Neuronal stem cell (in vitro differentiated cells): ENCODE measurements at regions not wholly inside any gene's neighbourhood (a gene's known extent, or its start where the extent isn't known, plus 50 kb on each side); places are given as distances from the start of the nearest gene placed in this dataset.
"Not testable (repeated sequence)": the region's sequence is repeated elsewhere in the genome, so short reads cannot be mapped to it uniquely, and the experiment has no call there.

ENCODE experiments used
- DNase-seq: peaks from one replicate; pipeline ENCODE4 v3.0.0-alpha.2; 2013; ENCODE audit warnings: low spot score
- H2AFZ ChIP-seq: one replicate; pipeline ENCODE4 v1.6.1; 2013; ENCODE audit warnings: mild to moderate bottlenecking, low read length, inconsistent platforms
- H2AK5ac ChIP-seq: 2 replicates; pipeline ENCODE4 v1.6.1; 2013; ENCODE audit warnings: low read depth, mild to moderate bottlenecking, inconsistent platforms, low read length, moderate library complexity, mixed read lengths
- H2BK120ac ChIP-seq: 2 replicates; pipeline ENCODE4 v1.6.1; 2013; ENCODE audit warnings: low read depth, mild to moderate bottlenecking, inconsistent platforms, low read length, moderate library complexity, mixed read lengths
- H2BK12ac ChIP-seq: one replicate; pipeline ENCODE4 v1.6.1; 2013; ENCODE audit warnings: low read length, inconsistent platforms
- H2BK15ac ChIP-seq: 2 replicates; pipeline ENCODE4 v1.6.1; 2013; ENCODE audit warnings: mild to moderate bottlenecking, low read length, inconsistent platforms, mixed read lengths
- H2BK5ac ChIP-seq: one replicate; pipeline ENCODE4 v1.6.1; 2013; ENCODE audit warnings: inconsistent platforms, mild to moderate bottlenecking, low read length, moderate library complexity
- H3K14ac ChIP-seq: one replicate; pipeline ENCODE4 v1.6.1; 2013; ENCODE audit warnings: low read length, inconsistent platforms
- H3K18ac ChIP-seq: 2 replicates; pipeline ENCODE4 v1.6.1; 2013; ENCODE audit warnings: low read length, inconsistent platforms
- H3K23ac ChIP-seq: 2 replicates; pipeline ENCODE4 v1.6.1; 2013; ENCODE audit warnings: low read depth, mild to moderate bottlenecking, mixed read lengths, low read length, inconsistent platforms; ENCODE audit not compliant: poor library complexity
- H3K27ac ChIP-seq: replicated peaks from 3 replicates; pipeline ENCODE4 v1.5.1; 2013; ENCODE audit warnings: low read length, inconsistent platforms
- H3K27me3 ChIP-seq, 3 experiments: 2 replicates each; pipeline ENCODE4 v1.6.1; 2013; ENCODE audit warnings: low read length in 3 of 3, mild to moderate bottlenecking in 2 of 3, inconsistent platforms in 1 of 3, low read depth in 1 of 3, mixed read lengths in 1 of 3, moderate library complexity in 1 of 3; ENCODE audit not compliant: control insufficient read depth in 3 of 3, insufficient read depth in 3 of 3
- H3K36me3 ChIP-seq, 2 donors: replicated peaks in 1 of 2; 2 replicates each; pipeline ENCODE4 v1.6.1; 2013; ENCODE audit warnings: low read length in 2 of 2; ENCODE audit not compliant: control insufficient read depth in 2 of 2, insufficient read depth in 2 of 2
- H3K4ac ChIP-seq: 2 replicates; pipeline ENCODE4 v1.6.1; 2013; ENCODE audit warnings: inconsistent platforms, mild to moderate bottlenecking, low read length, moderate library complexity
- H3K4me1 ChIP-seq, 2 donors: 1 replicate in 1 of 2; 2 replicates in 1 of 2; pipeline ENCODE4 v1.6.1; 2013; ENCODE audit warnings: low read length in 2 of 2, low read depth in 1 of 2; ENCODE audit not compliant: control insufficient read depth in 2 of 2, insufficient read depth in 1 of 2
- H3K4me2 ChIP-seq: one replicate; pipeline ENCODE4 v1.6.1; 2013; ENCODE audit warnings: mild to moderate bottlenecking, low read length, inconsistent platforms; ENCODE audit not compliant: insufficient read depth, poor library complexity, severe bottlenecking
- H3K4me3 ChIP-seq, 2 donors: 2 replicates each; pipeline ENCODE4 v1.5.1; 2013; ENCODE audit warnings: low read length in 2 of 2, mild to moderate bottlenecking in 2 of 2, inconsistent platforms in 1 of 2, moderate library complexity in 1 of 2
- H3K79me1 ChIP-seq: one replicate; pipeline ENCODE4 v1.6.1; 2013; ENCODE audit warnings: low read depth, mild to moderate bottlenecking, inconsistent platforms, low read length, moderate library complexity
- H3K9ac ChIP-seq: one replicate; pipeline ENCODE4 v1.6.1; 2013; ENCODE audit warnings: mild to moderate bottlenecking, low read depth, low read length, inconsistent platforms; ENCODE audit not compliant: poor library complexity
- H3K9me3 ChIP-seq, 2 donors: replicated peaks in 1 of 2; 2 replicates each; pipeline versions ENCODE3 to v1.6.1; 2013; ENCODE audit warnings: low read length in 2 of 2, mild to moderate bottlenecking in 2 of 2, inconsistent platforms in 1 of 2, low read depth in 1 of 2, mixed read lengths in 1 of 2, moderate library complexity in 1 of 2; ENCODE audit not compliant: control insufficient read depth in 2 of 2, insufficient read depth in 1 of 2
- H4K8ac ChIP-seq: one replicate; pipeline ENCODE4 v1.6.1; 2013; ENCODE audit warnings: low read depth, mild to moderate bottlenecking, inconsistent platforms, low read length, moderate library complexity
- H4K91ac ChIP-seq: one replicate; pipeline ENCODE4 v1.6.1; 2013; ENCODE audit warnings: low read length, low read depth, mild to moderate bottlenecking, inconsistent platforms; ENCODE audit not compliant: poor library complexity
- WGBS, 2 donors: extraction: QIAGEN DNeasy Blood & Tissue Kit; methylation state at CpG; one replicate each; pipeline ENCODE4 v1.1.7; 2013; ENCODE audit warnings: missing lambda C conversion rate in 2 of 2, mixed read lengths in 1 of 2; ENCODE audit not compliant: insufficient read length in 2 of 2, insufficient replicate concordance in 1 of 2; ENCODE audit errors: extremely low coverage in 2 of 2; 5-methylcytosine and 5-hydroxymethylcytosine counted together

DNA sequence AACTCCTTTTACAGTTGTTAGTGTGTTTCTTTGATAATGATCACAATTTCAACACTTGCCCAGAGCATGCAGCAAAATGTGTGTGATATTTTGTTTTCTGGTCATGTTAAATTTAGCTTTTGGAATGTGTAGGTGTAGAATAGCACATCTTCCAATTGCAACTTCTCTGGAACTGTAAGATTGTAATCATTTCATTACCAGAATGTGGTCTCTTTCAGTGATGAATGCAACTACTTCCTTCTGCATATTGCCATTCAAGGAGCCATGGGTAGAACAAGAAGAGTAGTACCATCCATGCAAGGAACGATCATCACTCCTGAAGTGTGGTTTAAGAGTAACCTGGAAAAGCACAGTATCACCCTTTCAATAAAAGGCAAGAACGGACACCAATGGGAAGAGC lies 548.8 kb upstream of the ZNF804A start:
- no peak overlapping the region for H4K8ac ChIP-seq
- H3K4me2 ChIP-seq: no peak overlapping the region
- no peaks in the 10 kb centered on the region for H3K36me3 ChIP-seq
- H3K9ac ChIP-seq: no peak overlapping the region
- H3K23ac ChIP-seq: no peak overlapping the region
- no peak overlapping the region for H2AFZ ChIP-seq
- no peak overlapping the region for H3K4ac ChIP-seq
- H3K4me3 ChIP-seq: no peak overlapping the region
- no peaks in the 10 kb centered on the region for H3K27me3 ChIP-seq
- H2BK15ac ChIP-seq: no peak overlapping the region
- H2BK12ac ChIP-seq: no peak overlapping the region
- no peak overlapping the region for H2AK5ac ChIP-seq
- H2BK5ac ChIP-seq: no peak overlapping the region
- no peaks in the 10 kb centered on the region for H3K9me3 ChIP-seq
- no peak overlapping the region for H3K27ac ChIP-seq
- H3K18ac ChIP-seq: no peak overlapping the region
- DNase-seq: no peak
- no peak overlapping the region for H2BK120ac ChIP-seq
- no peaks in the 10 kb centered on the region for H3K79me1 ChIP-seq
- no peak overlapping the region for H4K91ac ChIP-seq
- WGBS, 2 donors: no CpG with 5 or more reads among the region's 2 CpGs
- H3K4me1 ChIP-seq: no peaks in the 10 kb centered on the region
- no peak overlapping the region for H3K14ac ChIP-seq

- no peak overlapping the region for H3K9ac ChIP-seq
- no peak overlapping the region for H3K18ac ChIP-seq
- H3K4ac ChIP-seq: no peak overlapping the region
- no peak overlapping the region for H2BK12ac ChIP-seq
- H2AK5ac ChIP-seq: no peak overlapping the region
- no peak overlapping the region for H3K4me2 ChIP-seq
- no peak overlapping the region for H2BK5ac ChIP-seq
- H3K27me3 ChIP-seq: no peaks in the 10 kb centered on the region
- no peaks in the 10 kb centered on the region for H3K36me3 ChIP-seq
- no peak overlapping the region for H3K14ac ChIP-seq
- H3K4me3 ChIP-seq: no peak overlapping the region
- H4K91ac ChIP-seq: no peak overlapping the region
- H3K79me1 ChIP-seq: no peaks in the 10 kb centered on the region
- H2BK120ac ChIP-seq: no peak overlapping the region
- no peak overlapping the region for H4K8ac ChIP-seq
- WGBS, 2 donors: no CpG with 5 or more reads among the region's 3 CpGs
- no peaks in the 10 kb centered on the region for H3K9me3 ChIP-seq
- no peaks in the 10 kb centered on the region for H3K4me1 ChIP-seq
- H2AFZ ChIP-seq: peak overlapping the region; percentile 7
- no peak overlapping the region for H2BK15ac ChIP-seq
- H3K27ac ChIP-seq: no peak overlapping the region
- DNase-seq: no peak
- H3K23ac ChIP-seq: no peak overlapping the region
These were observed 545.0 kb upstream of the ZNF804A start for GRCh38 chr2:184053326-184053725.

DNA sequence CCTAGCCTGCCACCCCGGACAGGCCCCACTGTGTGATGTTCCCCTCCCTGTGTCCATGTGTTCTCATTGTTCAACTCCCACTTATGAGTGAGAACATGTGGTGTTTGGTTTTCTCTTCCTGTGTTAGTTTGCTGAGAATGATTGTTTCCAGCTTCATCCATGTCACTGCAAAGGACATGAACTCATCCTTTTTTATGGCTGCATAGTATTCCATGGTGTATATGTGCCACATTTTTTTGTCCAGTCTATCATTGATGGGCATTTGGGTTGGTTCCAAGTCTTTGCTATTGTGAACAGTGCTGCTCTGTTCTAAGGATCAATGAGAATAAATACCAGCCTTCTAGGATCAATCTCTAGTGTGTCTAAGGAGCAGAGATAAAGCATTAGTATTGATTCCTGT lies 543.9 kb upstream of the ZNF804A start:
- H3K79me1 ChIP-seq: not testable (repeated sequence)

DNA sequence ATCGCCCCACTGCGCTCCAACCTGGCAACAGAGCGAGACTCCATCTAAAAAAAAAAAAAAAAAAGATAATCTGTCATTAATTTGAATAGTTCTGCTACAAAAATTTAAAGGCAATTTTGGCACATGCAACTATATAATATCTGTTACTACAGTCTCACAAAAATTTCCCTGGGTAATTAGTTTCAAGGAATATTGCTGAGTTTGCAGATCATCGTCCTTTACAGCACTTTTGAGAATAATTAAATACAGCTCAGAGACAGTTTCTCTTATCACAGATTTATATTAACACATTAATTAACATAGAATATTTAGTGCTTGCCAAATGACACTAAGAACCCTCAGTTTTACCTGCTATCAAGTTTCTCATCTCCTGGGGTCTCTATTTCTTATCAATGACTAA lies 540.4 kb upstream of the ZNF804A start:
- Histone ChIP-seq H3K36me3 (no peaks in the 10 kb centered on the region), H2AFZ (no peak overlapping the region), H3K9ac (no peak overlapping the region), H3K4me2 (no peak overlapping the region), H2BK120ac (no peak overlapping the region), H3K14ac (no peak overlapping the region), H2BK12ac (no peak overlapping the region), H3K4ac (no peak overlapping the region), H2BK5ac (no peak overlapping the region), H3K27me3 (no peaks in the 10 kb centered on the region), H3K23ac (no peak overlapping the region), H4K91ac (no peak overlapping the region), H3K27ac (no peak overlapping the region), H2AK5ac (no peak overlapping the region), H3K4me1 (no peaks in the 10 kb centered on the region), H4K8ac (no peak overlapping the region), H3K79me1 (no peaks in the 10 kb centered on the region), H3K4me3 (no peak overlapping the region), H3K9me3 (no peaks in the 10 kb centered on the region), H3K18ac (no peak overlapping the region), H2BK15ac (no peak overlapping the region)
- no CpG with 5 or more reads among the region's 4 CpGs for WGBS, 2 donors
- DNase-seq: no peak

More for the DNA sequence above, 543.9 kb upstream of the ZNF804A start:
- H3K4ac ChIP-seq, H3K36me3 ChIP-seq, H3K4me3 ChIP-seq, H3K4me2 ChIP-seq, H3K27me3 ChIP-seq, H3K27ac ChIP-seq, H2AFZ ChIP-seq, H4K91ac ChIP-seq, H3K14ac ChIP-seq, H2AK5ac ChIP-seq, H3K4me1 ChIP-seq, H2BK120ac ChIP-seq, H2BK5ac ChIP-seq, H3K9ac ChIP-seq, H3K9me3 ChIP-seq, H2BK12ac ChIP-seq, H3K18ac ChIP-seq, H3K23ac ChIP-seq, H2BK15ac ChIP-seq, H4K8ac ChIP-seq, DNase-seq: not testable (repeated sequence)
- WGBS, 2 donors: no CpG with 5 or more reads among the region's 1 CpG
